Gastroesophageal sphincter (tissue), 3 donors: ENCODE measurements at regions not wholly inside any gene's neighbourhood (a gene's known extent, or its start where the extent isn't known, plus 50 kb on each side); places are given as distances from the start of the nearest gene placed in this dataset.

ENCODE experiments used
- CTCF ChIP-seq, 4 experiments: fragments of 200-600 bp in 2 of 4; fragments of 450-650 bp in 2 of 4; sonication (generic) in 1 of 4; IDR thresholded peaks; one replicate each; pipeline ENCODE4 v1.5.1; 2017 to 2019; ENCODE audit warnings: antibody characterized with exemption in 4 of 4, mild to moderate bottlenecking in 2 of 4, moderate library complexity in 2 of 4
- EP300 ChIP-seq: sonication (generic); formaldehyde crosslinking; IDR thresholded peaks from one replicate; pipeline ENCODE4 v1.6.1; 2017; ENCODE audit warnings: antibody characterized with exemption, mild to moderate bottlenecking
- POLR2A ChIP-seq, 2 donors: fragments of 450-650 bp; IDR thresholded peaks; one replicate each; pipeline ENCODE4 v1.6.1; 2017; ENCODE audit warnings: antibody characterized with exemption in 2 of 2, mild to moderate bottlenecking in 2 of 2, moderate library complexity in 1 of 2
- POLR2AphosphoS5 ChIP-seq: sonication (generic); formaldehyde crosslinking; IDR thresholded peaks from one replicate; pipeline ENCODE4 v1.6.1; 2017; ENCODE audit warnings: antibody characterized with exemption

GRCh38 chr3:20334842-20335241, 148.8 kb upstream of the SGO1 start:
- no peak for TF ChIP-seq CTCF (IDR thresholded peaks at IDR 0.05)
- no peak for TF ChIP-seq POLR2AphosphoS5
- TF ChIP-seq EP300: no peak
- no peak for TF ChIP-seq POLR2A (IDR thresholded peaks at IDR 0.05)
